GM12865 (cell line): ENCODE measurements at regions not wholly inside any gene's neighbourhood (a gene's known extent, or its start where the extent isn't known, plus 50 kb on each side); places are given as distances from the start of the nearest gene placed in this dataset.

Experiments
- DNase-seq: peaks from one replicate; pipeline ENCODE4 v3.0.0; 2010; ENCODE audit warnings: low read depth
- H3K4me3 ChIP-seq: 2 replicates; pipeline ENCODE4 v1.5.1; 2011; ENCODE audit warnings: mild to moderate bottlenecking, low read depth, low read length, control low read depth
- CTCF ChIP-seq: IDR thresholded peaks from 2 replicates; pipeline ENCODE4 v1.5.1; 2011; ENCODE audit warnings: low read length, control low read depth, low read depth, inconsistent platforms; ENCODE audit not compliant: insufficient read depth; ENCODE audit errors: missing control alignments

GRCh38 chr3:84126160-84126559 lies 832.6 kb upstream of the CADM2 start:
- no peak for TF ChIP-seq CTCF
- H3K4me3 ChIP-seq = no peak overlapping the region
- DNase-seq = no peak

DNA sequence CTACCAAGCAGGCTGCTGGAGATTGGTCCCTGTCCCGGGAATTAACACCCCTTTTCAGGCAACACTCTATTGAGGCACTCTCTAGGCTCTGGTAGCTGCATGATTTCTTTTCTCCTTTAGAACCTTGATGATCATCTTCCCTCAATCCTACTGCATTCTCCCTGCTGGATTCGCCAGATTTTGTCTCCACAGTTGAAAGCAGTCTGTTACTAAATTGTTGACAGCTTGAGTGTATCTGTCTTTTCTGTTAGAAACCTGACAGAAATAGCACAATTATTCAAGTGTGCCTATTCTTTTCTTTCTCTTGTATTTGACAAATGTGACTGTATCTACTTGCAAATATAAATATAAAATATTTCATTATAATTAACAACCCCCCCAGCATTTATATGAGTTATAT lies 830.8 kb upstream of the CADM2 start:
- no peak for DNase-seq
- H3K4me3 ChIP-seq = no peak overlapping the region
- no peak for TF ChIP-seq CTCF

DNA sequence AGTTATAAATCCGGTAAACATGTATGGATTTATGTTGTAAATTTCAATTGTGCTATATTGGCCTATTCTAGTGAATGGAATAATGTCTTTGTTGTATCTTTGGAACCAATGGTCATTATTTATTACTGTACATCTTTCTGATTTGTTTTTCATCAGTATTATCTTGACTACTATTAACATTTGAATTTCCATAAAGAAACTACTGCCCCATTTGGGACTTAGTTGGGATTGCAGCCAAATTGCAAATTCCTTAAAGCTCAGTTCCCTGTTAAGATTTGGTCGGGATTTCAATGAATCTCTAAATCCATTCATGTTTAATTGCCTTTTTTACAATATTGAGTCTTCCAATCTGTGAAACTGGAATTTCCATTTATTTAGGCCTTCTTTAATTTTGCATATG lies 822.4 kb upstream of the CADM2 start:
- DNase-seq = no peak
- H3K4me3 ChIP-seq = no peak overlapping the region
- TF ChIP-seq CTCF = no peak

DNA sequence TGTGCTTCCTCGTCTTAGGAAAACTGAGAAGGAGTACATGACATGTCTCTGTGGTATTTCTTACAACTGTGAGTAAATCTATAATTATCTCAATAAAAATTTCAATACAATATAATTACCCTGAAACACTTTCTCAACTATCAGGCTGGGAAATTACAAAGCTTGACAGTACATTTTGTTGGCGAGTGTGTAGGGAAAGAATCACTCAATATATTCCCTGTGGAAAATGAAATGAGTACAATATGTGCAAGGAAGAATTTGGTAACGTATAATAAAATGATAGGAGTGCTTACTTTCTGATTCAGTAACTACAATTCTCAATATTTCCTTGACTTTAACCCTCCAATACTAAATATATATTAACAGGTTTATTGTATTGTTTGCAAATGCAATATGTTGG lies 818.2 kb upstream of the CADM2 start:
- no peak for TF ChIP-seq CTCF
- no peak overlapping the region for H3K4me3 ChIP-seq
- DNase-seq = no peak

GRCh38 chr3:84141571-84141970 lies 817.2 kb upstream of the CADM2 start:
- H3K4me3 ChIP-seq = no peak overlapping the region
- no peak for TF ChIP-seq CTCF
- no peak for DNase-seq

DNA sequence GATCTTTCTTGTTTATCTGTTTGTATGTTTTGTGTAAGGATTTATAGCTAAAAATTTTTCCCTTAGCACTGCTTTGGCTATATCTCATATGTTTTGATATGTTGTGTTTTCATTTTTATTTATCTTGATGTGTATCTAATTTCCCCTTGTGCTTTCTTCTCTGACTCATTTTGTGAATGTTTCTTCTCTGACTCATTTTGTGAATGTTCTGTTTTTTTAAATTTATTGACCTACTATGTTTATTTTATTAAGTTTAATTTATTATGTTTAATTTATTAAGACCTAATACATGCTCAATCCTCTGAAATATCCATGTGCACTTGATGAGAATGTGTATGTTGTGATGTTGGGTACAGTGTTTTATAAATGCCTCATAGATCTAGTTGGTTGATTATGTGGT lies 793.5 kb upstream of the CADM2 start:
- TF ChIP-seq CTCF = no peak

DNA sequence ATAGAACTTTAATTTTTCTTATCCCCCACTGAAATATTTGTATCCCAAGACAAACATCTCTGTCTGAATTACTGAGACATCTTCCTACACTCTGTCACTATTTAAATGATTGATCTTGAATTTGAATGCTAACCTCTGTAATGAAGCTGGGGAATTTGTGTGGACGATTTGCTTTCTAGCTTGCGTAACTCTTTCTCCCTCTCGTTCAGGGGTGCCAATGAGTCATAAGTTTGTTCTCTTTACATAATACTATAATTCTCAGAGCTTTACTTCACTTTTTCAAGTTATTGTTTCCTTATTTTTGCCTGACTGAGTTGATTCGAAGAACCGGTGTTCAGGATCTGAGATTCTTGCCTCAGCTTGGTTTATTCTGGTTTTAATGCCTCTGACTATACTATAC lies 783.3 kb upstream of the CADM2 start:
- no peak overlapping the region for H3K4me3 ChIP-seq
- DNase-seq = no peak
- no peak for TF ChIP-seq CTCF

More for the DNA sequence above, 793.5 kb upstream of the CADM2 start:
- DNase-seq = no peak
- no peak overlapping the region for H3K4me3 ChIP-seq
